ENCODE measurements at regions not wholly inside any gene's neighbourhood (a gene's known extent, or its start where the extent isn't known, plus 50 kb on each side); places are given as distances from the start of the nearest gene placed in this dataset.

- Histone ChIP-seq H2BK15ac (ENCODE audit: low read length) (no peak overlapping the region), H3K9ac (replicated peaks in 1 of 4; ENCODE audit: extremely low read depth in 1 of 4, low read depth in 3 of 4, low read length in 3 of 4) (no peak overlapping the region), H2BK120ac (replicated peaks; ENCODE audit: low read depth, low read length) (no peak overlapping the region), H4K91ac (replicated peaks; ENCODE audit: insufficient read length, low read length) (no peak overlapping the region), H3K4me1 (replicated peaks in 1 of 4; ENCODE audit: control insufficient read depth in 3 of 4, insufficient read depth in 4 of 4, low read length in 3 of 4) (no peaks in the 10 kb centered on the region), H2BK12ac (ENCODE audit: low read depth, low read length) (no peak overlapping the region), H3K79me2 (ENCODE audit: control insufficient read depth in 1 of 2, insufficient read depth in 2 of 2, low read length in 2 of 2) (no peaks in the 10 kb centered on the region), H3K27ac (ENCODE audit: low read depth, low read length) (no peak overlapping the region), H3K23ac (ENCODE audit: insufficient read length) (no peak overlapping the region), H3K4me2 (ENCODE audit: insufficient read depth in 1 of 2, low read depth in 2 of 2, low read length in 2 of 2) (no peak overlapping the region), H3K56ac (replicated peaks; ENCODE audit: insufficient read length, low read depth, low read length) (no peak overlapping the region), H3K27me3 (replicated peaks in 1 of 4; ENCODE audit: control insufficient read depth in 3 of 4, extremely low read depth in 1 of 4, insufficient read depth in 3 of 4, low read length in 3 of 4) (no peaks in the 10 kb centered on the region), H3K4me3 (ENCODE audit: extremely low read depth in 1 of 4, insufficient read depth in 2 of 4, low read depth in 3 of 4, low read length in 4 of 4) (no peak overlapping the region), H2AK5ac (ENCODE audit: low read depth, low read length) (no peak overlapping the region), H4K8ac (ENCODE audit: extremely low read depth, insufficient read depth, low read length) (no peak overlapping the region), H2BK20ac (ENCODE audit: low read length) (no peak overlapping the region), H4K5ac (ENCODE audit: insufficient read length, low read depth, low read length) (no peak overlapping the region), H3K4ac (replicated peaks; ENCODE audit: insufficient read length, low read depth, low read length) (no peak overlapping the region), H3K23me2 (ENCODE audit: low read depth, low read length) (no peaks in the 10 kb centered on the region), H3K14ac (ENCODE audit: insufficient read length) (no peak overlapping the region), H3K36me3 (ENCODE audit: control insufficient read depth in 2 of 4, insufficient read depth in 4 of 4, low read length in 3 of 4) (no peaks in the 10 kb centered on the region), H2AFZ (ENCODE audit: low read length) (0 out of 2 replicates have a peak overlapping the region, but pooled peaks have one; percentile 43), H2BK5ac (ENCODE audit: low read depth, low read length) (no peak overlapping the region), H3K79me1 (ENCODE audit: low read depth, low read length) (no peaks in the 10 kb centered on the region), H3K9me3 (ENCODE audit: insufficient read depth in 2 of 2, low read depth in 1 of 2, low read length in 1 of 2) (no peaks in the 10 kb centered on the region), H3K18ac (ENCODE audit: extremely low read depth, low read length) (no peak overlapping the region), H4K20me1 (replicated peaks in 1 of 2; ENCODE audit: control insufficient read depth in 1 of 2, insufficient read depth in 2 of 2, low read length in 2 of 2) (no peaks in the 10 kb centered on the region)
- DNase-seq (ENCODE audit: low read depth in 1 of 2, low spot score in 2 of 2) (no peak), FAIRE-seq (no peak)
- ChIA-PET POLR2A (ENCODE audit: partially characterized antibody) (no interaction called here), CTCF (ENCODE audit: partially characterized antibody) (no interaction called here)
- WGBS, 2 experiments (ENCODE audit: extremely low coverage in 1 of 2, insufficient coverage in 1 of 2, insufficient read length in 1 of 2, insufficient replicate concordance in 2 of 2, low coverage in 1 of 2, low lambda C conversion rate in 2 of 2, missing lambda C conversion rate in 1 of 2) = 93% methylated on average over 4 of the region's 4 CpGs; no CpG with 5 or more reads in 1 of the 2 experiments
- TF ChIP-seq RBBP5 (IDR thresholded peaks at IDR 0.05; ENCODE audit: borderline replicate concordance, low read depth, low read length) (no peak), EZH2 (IDR thresholded peaks at IDR 0.05; ENCODE audit: low read depth, low read length, severe bottlenecking) (no peak), HDAC2 (IDR thresholded peaks at IDR 0.05; ENCODE audit: borderline replicate concordance in 1 of 2, low read depth in 2 of 2, low read length in 2 of 2) (no peak), KDM5A (IDR thresholded peaks at IDR 0.05; ENCODE audit: low read length) (no peak), CHD1 (IDR thresholded peaks at IDR 0.05; ENCODE audit: low read depth, low read length) (no peak), SUZ12 (IDR thresholded peaks at IDR 0.05; ENCODE audit: low read length) (no peak), RAD21 (IDR thresholded peaks at IDR 0.05 in 1 of 2, conservative IDR thresholded peaks at IDR 0.05 in 1 of 2; ENCODE audit: low read depth in 2 of 2, low read length in 2 of 2) (no peak)
These were observed 234.8 kb downstream of the CASP12 start for GRCh38 chr11:104663190-104664140.

Data from H1 (cell line).